ENCODE measurements at regions not wholly inside any gene's neighbourhood (a gene's known extent, or its start where the extent isn't known, plus 50 kb on each side); places are given as distances from the start of the nearest gene placed in this dataset.

GRCh38 chr4:11271263-11271662 is 157.4 kb downstream of the HS3ST1 start:
- TF ChIP-seq, protein P1, sequence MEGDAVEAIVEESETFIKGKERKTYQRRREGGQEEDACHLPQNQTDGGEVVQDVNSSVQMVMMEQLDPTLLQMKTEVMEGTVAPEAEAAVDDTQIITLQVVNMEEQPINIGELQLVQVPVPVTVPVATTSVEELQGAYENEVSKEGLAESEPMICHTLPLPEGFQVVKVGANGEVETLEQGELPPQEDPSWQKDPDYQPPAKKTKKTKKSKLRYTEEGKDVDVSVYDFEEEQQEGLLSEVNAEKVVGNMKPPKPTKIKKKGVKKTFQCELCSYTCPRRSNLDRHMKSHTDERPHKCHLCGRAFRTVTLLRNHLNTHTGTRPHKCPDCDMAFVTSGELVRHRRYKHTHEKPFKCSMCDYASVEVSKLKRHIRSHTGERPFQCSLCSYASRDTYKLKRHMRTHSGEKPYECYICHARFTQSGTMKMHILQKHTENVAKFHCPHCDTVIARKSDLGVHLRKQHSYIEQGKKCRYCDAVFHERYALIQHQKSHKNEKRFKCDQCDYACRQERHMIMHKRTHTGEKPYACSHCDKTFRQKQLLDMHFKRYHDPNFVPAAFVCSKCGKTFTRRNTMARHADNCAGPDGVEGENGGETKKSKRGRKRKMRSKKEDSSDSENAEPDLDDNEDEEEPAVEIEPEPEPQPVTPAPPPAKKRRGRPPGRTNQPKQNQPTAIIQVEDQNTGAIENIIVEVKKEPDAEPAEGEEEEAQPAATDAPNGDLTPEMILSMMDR (IDR thresholded peaks at IDR 0.05; ENCODE audit: extremely low read depth, missing control alignments), result no peak
- no peak for DNase-seq (ENCODE audit: low spot score)

DNA sequence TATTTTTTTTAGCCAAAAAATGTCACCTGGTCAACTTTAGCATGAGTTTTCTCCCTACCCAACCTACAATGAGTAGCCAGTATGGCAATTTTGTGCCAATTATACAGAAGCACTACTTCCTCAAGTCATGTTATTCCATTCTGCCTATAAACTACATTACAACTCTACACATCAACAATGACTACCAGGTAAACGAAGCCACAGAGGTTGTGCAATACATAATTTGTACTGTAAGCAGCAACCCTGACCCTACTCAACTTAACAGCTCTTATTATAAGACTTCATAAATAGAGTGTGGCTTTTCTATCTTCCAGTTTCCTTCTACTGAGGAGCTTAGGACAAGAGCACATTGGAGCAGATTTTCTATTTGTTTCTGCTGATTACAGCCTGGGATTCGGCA is 160.5 kb downstream of the HS3ST1 start:
- no peak for DNase-seq (ENCODE audit: low spot score)
- TF ChIP-seq, protein P1 (IDR thresholded peaks at IDR 0.05; ENCODE audit: extremely low read depth, missing control alignments), result no peak

DNA sequence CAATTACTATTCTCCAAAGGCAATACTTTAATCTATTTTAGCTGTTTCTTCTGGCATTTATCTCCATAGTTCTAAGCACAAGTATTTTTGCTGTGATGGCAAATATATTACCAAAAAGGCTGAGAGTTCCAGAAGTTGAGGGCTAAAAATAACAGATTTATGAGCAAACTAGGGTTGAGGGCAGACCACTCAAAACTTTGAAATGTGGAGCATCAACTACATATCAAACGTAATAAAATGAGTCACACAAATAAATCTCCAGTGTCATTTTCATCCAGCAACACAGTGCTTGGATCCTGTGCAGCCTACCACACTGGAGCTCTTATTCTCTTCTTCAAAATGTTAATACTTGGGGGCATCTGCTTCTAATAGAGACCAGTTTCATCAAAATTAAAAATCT is 163.9 kb downstream of the HS3ST1 start:
- TF ChIP-seq, protein P1 (IDR thresholded peaks at IDR 0.05; ENCODE audit: extremely low read depth, missing control alignments), result no peak
- DNase-seq (ENCODE audit: low spot score), result no peak

- TF ChIP-seq, protein P1 (IDR thresholded peaks at IDR 0.05; ENCODE audit: extremely low read depth, missing control alignments), result no peak
- no peak for DNase-seq (ENCODE audit: low spot score)
These were observed 164.3 kb downstream of the HS3ST1 start for GRCh38 chr4:11264346-11264745.

DNA sequence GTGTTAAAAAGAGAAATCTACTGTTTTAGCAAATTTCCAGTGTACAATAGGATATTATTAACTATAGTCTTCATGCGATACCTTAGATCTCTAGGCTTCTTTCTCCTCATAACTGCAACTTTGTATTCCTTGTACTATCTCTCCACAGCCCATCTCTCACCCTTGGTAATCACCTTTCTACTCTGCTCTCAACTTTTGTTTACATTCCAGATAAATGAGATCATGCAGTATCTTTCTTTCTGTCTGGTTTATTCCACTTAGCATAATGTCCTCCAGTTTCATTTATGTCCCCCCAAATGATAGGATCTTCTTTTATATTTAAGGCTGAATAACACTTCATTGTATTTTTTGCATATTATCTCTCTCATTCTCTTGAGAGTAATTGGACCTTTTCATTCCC is 165.5 kb downstream of the HS3ST1 start:
- no peak for DNase-seq (ENCODE audit: low spot score)
- TF ChIP-seq, protein P1 (IDR thresholded peaks at IDR 0.05; ENCODE audit: extremely low read depth, missing control alignments), result no peak

DNA sequence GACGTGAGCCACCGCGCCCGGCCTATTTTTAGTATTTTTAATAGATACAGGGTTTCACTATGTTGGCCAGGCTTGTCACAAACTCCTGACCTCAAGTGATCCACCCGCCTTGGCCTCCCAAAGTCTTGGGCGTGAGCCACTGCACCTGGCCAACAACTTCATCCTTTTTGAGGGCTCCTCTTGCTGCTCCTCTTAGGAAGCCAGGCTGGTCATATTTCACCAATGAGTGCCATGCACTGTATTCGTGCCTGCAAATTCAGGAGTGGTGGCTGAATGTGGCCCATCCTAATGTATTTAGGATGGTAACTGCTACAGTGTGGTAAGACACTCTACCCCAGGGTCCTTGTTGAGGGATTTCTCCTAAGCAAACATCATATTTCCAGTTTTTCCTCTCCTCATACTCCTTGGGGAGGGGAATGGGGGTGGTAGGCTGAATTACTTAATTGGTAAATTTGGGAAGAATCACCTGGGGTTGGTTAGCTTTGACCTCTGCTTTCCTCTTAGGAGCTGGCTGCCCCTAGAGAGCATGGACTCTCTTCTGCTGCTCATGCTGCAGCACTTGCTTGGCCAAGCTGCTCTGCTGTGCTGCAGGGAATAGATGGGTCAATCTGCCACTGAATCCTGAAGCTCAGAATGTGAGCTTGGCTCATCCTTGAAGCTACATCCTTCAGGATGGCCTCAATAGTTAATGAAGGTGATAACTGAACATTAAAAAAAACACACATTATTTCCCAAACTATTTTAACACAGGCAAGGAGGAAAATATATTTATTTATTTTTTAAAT is 167.4 kb downstream of the HS3ST1 start:
- TF ChIP-seq, protein P1 (IDR thresholded peaks at IDR 0.05; ENCODE audit: extremely low read depth, missing control alignments), result no peak
- no peak for DNase-seq (ENCODE audit: low spot score)

DNA sequence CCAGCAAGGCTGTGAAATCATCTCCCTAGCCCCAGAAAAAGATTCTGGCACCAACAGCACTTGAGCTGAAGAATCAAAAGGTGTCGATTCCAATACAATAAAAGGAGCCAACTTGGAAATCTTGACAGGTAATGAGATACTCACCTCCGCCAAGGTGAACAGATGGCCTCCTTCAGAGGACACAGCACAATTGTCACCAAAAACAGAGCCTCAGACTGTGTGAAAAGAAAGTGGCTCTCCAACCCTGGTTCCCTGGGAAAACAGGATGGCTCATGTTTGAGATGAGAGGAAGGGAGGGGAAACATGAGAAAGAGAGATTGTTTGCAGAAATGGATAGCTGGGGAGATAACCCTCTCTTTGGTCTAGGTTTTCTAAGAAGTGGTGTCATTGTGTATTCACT is 168.9 kb downstream of the HS3ST1 start:
- TF ChIP-seq, protein P1 (IDR thresholded peaks at IDR 0.05; ENCODE audit: extremely low read depth, missing control alignments), result no peak

More for the DNA sequence above, 168.9 kb downstream of the HS3ST1 start:
- no peak for DNase-seq (ENCODE audit: low spot score)
